Body of pancreas (tissue), 4 donors: ENCODE measurements at regions not wholly inside any gene's neighbourhood (a gene's known extent, or its start where the extent isn't known, plus 50 kb on each side); places are given as distances from the start of the nearest gene placed in this dataset.

Experiments used
- ATAC-seq: fragments of 150-250 bp; one replicate; pipeline ENCODE4 v1.9.1; 2016
- DNase-seq, 4 donors: peaks; one replicate each; pipeline ENCODE4 v3.0.0-alpha.2; 2019
- H3K27ac ChIP-seq, 4 donors: fragments of 200-600 bp; sonication (generic); 1 replicate in 3 of 4; 2 replicates in 1 of 4; pipeline versions ENCODE4 v1.5.1 to v1.6.1; 2016 to 2019; ENCODE audit warnings: mild to moderate bottlenecking in 1 of 4, mixed read lengths in 1 of 4, moderate library complexity in 1 of 4
- H3K27me3 ChIP-seq, 2 donors: fragments of 200-600 bp; sonication (generic); one replicate each; pipeline ENCODE4 v1.6.0; 2016; ENCODE audit warnings: mild to moderate bottlenecking in 1 of 2
- H3K36me3 ChIP-seq, 2 donors: fragments of 200-600 bp; sonication (generic); replicated peaks in 1 of 2; 2 replicates each; pipeline ENCODE4 v1.5.1; 2016; ENCODE audit warnings: low read depth in 2 of 2; ENCODE audit not compliant: insufficient read depth in 1 of 2
- H3K4me1 ChIP-seq: fragments of 200-600 bp; sonication (generic); one replicate; pipeline ENCODE4 v1.6.0; 2016
- H3K4me3 ChIP-seq, 2 donors: fragments of 200-600 bp; sonication (generic); 1 replicate in 1 of 2; 2 replicates in 1 of 2; pipeline ENCODE4 v1.5.1; 2016 to 2019
- H3K9me3 ChIP-seq, 3 donors: fragments of 200-600 bp; sonication (generic); 1 replicate in 2 of 3; 2 replicates in 1 of 3; pipeline ENCODE4 v1.5.1; 2016
- POLR2A ChIP-seq, 3 donors: fragments of 450-650 bp; IDR thresholded peaks; one replicate each; pipeline ENCODE4 v1.6.1; 2016; ENCODE audit warnings: antibody characterized with exemption in 3 of 3, mild to moderate bottlenecking in 2 of 3
- WGBS, 2 donors: methylation state at CpG; one replicate each; pipeline ENCODE4 v1.1.5; 2017; 5-methylcytosine and 5-hydroxymethylcytosine counted together
- intact Hi-C: fragments of 100-400 bp; cut with DNase I; formaldehyde crosslinking; loops from one replicate; pipeline ENCODE4 v1.15.1; 2023
- TF ChIP-seq, protein P1 (sequence below), 7 experiments: fragments of 450-650 bp in 4 of 7; fragments of 200-600 bp in 3 of 7; sonication (generic) in 3 of 7; IDR thresholded peaks; one replicate each; pipeline ENCODE4 v1.5.1; 2016 to 2019; ENCODE audit warnings: antibody characterized with exemption in 7 of 7

DNA sequence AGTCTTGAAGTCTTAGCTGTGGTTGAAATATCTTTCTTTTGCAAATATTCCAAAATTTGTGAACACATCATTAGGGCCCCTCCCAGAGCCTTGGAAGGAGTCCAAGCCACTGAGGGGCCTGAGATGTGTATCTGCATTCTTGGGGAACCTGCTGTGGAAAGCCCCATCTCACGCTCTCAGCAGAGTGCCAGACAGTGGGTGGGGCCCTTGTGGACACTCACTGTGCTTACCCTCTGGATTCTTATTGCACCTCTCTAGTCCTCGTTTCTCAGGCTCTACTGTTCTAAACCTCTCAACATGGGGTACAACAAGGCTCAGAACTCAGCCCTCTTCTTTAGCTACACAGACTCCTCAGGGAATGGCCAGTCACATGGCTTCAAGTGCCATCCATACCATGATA, 416.2 kb upstream of the CDH4 start:
- ATAC-seq (no peak), DNase-seq (no peak)
- TF ChIP-seq, protein P1, sequence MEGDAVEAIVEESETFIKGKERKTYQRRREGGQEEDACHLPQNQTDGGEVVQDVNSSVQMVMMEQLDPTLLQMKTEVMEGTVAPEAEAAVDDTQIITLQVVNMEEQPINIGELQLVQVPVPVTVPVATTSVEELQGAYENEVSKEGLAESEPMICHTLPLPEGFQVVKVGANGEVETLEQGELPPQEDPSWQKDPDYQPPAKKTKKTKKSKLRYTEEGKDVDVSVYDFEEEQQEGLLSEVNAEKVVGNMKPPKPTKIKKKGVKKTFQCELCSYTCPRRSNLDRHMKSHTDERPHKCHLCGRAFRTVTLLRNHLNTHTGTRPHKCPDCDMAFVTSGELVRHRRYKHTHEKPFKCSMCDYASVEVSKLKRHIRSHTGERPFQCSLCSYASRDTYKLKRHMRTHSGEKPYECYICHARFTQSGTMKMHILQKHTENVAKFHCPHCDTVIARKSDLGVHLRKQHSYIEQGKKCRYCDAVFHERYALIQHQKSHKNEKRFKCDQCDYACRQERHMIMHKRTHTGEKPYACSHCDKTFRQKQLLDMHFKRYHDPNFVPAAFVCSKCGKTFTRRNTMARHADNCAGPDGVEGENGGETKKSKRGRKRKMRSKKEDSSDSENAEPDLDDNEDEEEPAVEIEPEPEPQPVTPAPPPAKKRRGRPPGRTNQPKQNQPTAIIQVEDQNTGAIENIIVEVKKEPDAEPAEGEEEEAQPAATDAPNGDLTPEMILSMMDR (IDR thresholded peaks at IDR 0.05): no peak
- no peak for TF ChIP-seq POLR2A (IDR thresholded peaks at IDR 0.05)
- Histone ChIP-seq H3K9me3 (no peaks in the 10 kb centered on the region), H3K27ac (no peak overlapping the region), H3K4me1 (no peaks in the 10 kb centered on the region), H3K36me3 (no peaks in the 10 kb centered on the region), H3K27me3 (no peaks in the 10 kb centered on the region), H3K4me3 (no peak overlapping the region)
- intact Hi-C loops: no loop called here
- 64 to 74% methylated on average over 2 of the region's 2 CpGs for WGBS, 2 donors

DNA sequence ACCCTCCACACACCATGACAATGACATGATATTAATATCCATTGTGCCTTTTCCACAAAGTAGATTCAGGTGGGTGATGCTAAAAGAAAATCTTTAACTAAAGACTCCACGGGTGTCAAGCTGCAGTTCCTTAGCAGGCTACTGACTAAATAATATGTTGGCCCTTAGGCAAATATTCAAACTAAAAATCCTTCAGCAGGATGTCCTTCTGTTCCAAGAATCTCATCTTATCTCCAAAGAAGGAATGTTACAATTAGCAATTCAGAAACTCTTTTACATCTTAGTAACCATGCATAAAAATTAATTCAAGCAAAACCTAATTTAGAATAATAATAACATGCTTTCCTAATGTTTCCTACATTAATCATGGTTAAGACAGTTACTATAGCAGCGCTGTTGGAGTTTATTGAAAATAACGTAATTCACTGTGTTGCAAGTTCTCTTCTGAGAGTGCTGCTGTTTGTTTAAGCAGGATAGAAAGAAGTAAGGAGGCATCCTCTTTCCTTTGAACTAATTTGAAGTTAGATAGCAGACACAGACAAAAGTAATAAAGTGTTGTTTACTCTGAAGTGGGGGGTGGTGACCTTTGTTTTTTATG, 414.8 kb upstream of the CDH4 start:
- 21 to 29% methylated on average over 3 of the region's 3 CpGs for WGBS, 2 donors
- intact Hi-C loops: no loop called here
- Histone ChIP-seq H3K4me1 (no peaks in the 10 kb centered on the region), H3K27me3 (no peaks in the 10 kb centered on the region), H3K36me3 (no peaks in the 10 kb centered on the region), H3K9me3 (no peaks in the 10 kb centered on the region), H3K27ac (no peak overlapping the region), H3K4me3 (no peak overlapping the region)
- DNase-seq (no peak), ATAC-seq (no peak)
- TF ChIP-seq, protein P1 (IDR thresholded peaks at IDR 0.05): no peak
- no peak for TF ChIP-seq POLR2A (IDR thresholded peaks at IDR 0.05)

DNA sequence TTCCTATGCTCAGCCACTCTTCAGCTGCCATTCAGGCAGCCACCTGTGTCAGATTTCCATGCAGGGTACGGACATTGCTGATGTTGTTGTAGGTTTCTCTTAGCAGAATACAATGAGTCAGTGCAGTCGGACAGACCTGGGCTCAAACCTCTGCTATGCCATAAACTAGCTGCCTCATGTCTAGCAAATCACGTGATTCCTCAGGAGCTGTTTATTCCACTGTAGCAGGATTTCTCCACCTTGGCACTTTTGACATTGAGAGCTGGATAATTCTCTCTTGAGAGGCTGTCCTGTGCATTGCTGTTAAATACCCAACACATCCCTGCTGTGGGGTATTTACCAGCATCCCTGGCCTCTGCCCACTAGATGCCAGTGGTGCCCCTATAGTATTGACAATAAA, 413.8 kb upstream of the CDH4 start:
- DNase-seq: no peak
- no peaks in the 10 kb centered on the region for H3K9me3 ChIP-seq
- H3K27ac ChIP-seq: no peak overlapping the region
- WGBS, 2 donors: 56% methylated on average over 3 of the region's 3 CpGs
- H3K36me3 ChIP-seq: no peaks in the 10 kb centered on the region
- intact Hi-C loops: no loop called here
- TF ChIP-seq, protein P1 (IDR thresholded peaks at IDR 0.05): no peak
- no peak for TF ChIP-seq POLR2A (IDR thresholded peaks at IDR 0.05)
- ATAC-seq: no peak
- H3K4me3 ChIP-seq: no peak overlapping the region
- no peaks in the 10 kb centered on the region for H3K27me3 ChIP-seq
- no peaks in the 10 kb centered on the region for H3K4me1 ChIP-seq

DNA sequence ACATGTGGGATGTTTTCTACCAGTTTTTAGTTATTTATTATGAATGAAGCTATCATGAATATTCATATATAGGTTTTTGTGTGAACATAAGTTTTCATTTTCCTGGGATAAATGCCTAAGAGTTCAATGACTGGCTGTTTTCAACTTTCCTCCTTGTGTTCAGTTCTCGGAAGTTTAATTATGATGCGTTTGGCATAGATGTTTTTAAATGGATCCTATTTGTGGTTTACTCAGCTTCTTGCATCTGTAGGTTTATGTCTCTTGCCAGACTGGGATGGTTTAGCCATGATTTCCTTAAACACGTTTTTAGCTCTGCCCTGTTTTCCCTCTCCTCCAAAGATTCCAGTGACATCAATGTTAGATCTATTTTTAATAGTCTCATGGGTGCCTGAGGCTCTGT, 411.1 kb upstream of the CDH4 start:
- ATAC-seq (no peak), DNase-seq (no peak)
- Histone ChIP-seq H3K36me3 (no peaks in the 10 kb centered on the region), H3K27me3 (no peaks in the 10 kb centered on the region), H3K4me3 (no peak overlapping the region), H3K9me3 (no peaks in the 10 kb centered on the region), H3K4me1 (no peaks in the 10 kb centered on the region), H3K27ac (no peak overlapping the region)
- intact Hi-C loops: no loop called here
- TF ChIP-seq POLR2A (IDR thresholded peaks at IDR 0.05): no peak
- TF ChIP-seq, protein P1 (IDR thresholded peaks at IDR 0.05): no peak
- 65 to 68% methylated on average over 3 of the region's 3 CpGs for WGBS, 2 donors

DNA sequence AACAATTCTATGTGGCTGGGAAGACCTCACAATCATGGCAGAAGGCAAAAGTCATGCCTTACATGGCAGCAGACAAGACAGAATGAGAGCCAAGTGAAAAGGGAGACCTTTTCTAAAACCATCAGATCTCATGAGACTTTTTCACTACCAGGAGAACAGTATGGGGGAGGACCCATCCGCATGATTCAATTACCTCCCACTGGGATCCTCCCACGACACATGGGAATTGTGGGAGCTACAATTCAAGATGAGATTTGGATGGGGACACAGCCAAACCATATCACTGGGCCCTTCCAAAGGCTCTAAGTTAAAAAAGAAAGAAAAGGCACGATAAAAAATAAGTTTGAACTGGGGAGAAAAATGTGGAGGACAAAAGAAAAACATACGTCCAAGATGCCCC, 406.9 kb upstream of the CDH4 start:
- no peaks in the 10 kb centered on the region for H3K9me3 ChIP-seq
- DNase-seq (no peak), ATAC-seq (no peak)
- no peak for TF ChIP-seq POLR2A (IDR thresholded peaks at IDR 0.05)
- TF ChIP-seq, protein P1 (IDR thresholded peaks at IDR 0.05): no peak
- 66 to 71% methylated on average over 4 of the region's 4 CpGs for WGBS, 2 donors
- no peak overlapping the region for H3K4me3 ChIP-seq
- no peaks in the 10 kb centered on the region for H3K27me3 ChIP-seq
- no peak overlapping the region for H3K27ac ChIP-seq
- no peaks in the 10 kb centered on the region for H3K36me3 ChIP-seq
- no peaks in the 10 kb centered on the region for H3K4me1 ChIP-seq
- intact Hi-C loops: no loop called here
